Kidney capillary endothelial cell (primary cell): ENCODE measurements at regions not wholly inside any gene's neighbourhood (a gene's known extent, or its start where the extent isn't known, plus 50 kb on each side); places are given as distances from the start of the nearest gene placed in this dataset.
A peak's percentile ranks its signal among the peaks of the same experiment; 100 is the strongest.
"Not testable (repeated sequence)": the region's sequence is repeated elsewhere in the genome, so short reads cannot be mapped to it uniquely, and the experiment has no call there.

Experiments used
- DNase-seq: peaks from one replicate; pipeline ENCODE4 v3.0.0-alpha.2; 2018; ENCODE audit warnings: low spot score

GRCh38 chr5:96319981-96320739 lies 112.9 kb downstream of the PCSK1 start:
- DNase-seq, result not testable (repeated sequence)

GRCh38 chr5:96318569-96319110 lies 114.4 kb downstream of the PCSK1 start:
- DNase-seq, result no peak

- no peak for DNase-seq
Measured at GRCh38 chr5:96317945-96318344, 115.1 kb downstream of the PCSK1 start.

GRCh38 chr5:96316487-96316886 lies 116.6 kb downstream of the PCSK1 start:
- no peak for DNase-seq

- no peak for DNase-seq
Measured at GRCh38 chr5:96316017-96316416, 117.0 kb downstream of the PCSK1 start.

- no peak for DNase-seq
Measured at GRCh38 chr5:96315431-96315830, 117.6 kb downstream of the PCSK1 start.

- DNase-seq, result no peak
Measured at GRCh38 chr5:96312383-96312782, 120.7 kb downstream of the PCSK1 start.

GRCh38 chr5:96307047-96307446 lies 126.0 kb downstream of the PCSK1 start:
- not testable (repeated sequence) for DNase-seq

- no peak for DNase-seq
Measured at GRCh38 chr5:96302174-96302738, 130.8 kb downstream of the PCSK1 start.

GRCh38 chr5:96300976-96301375 lies 132.1 kb downstream of the PCSK1 start:
- peak; percentile 35 for DNase-seq

GRCh38 chr5:96297867-96298266 lies 135.2 kb downstream of the PCSK1 start:
- DNase-seq, result no peak

GRCh38 chr5:96297290-96297689 lies 135.8 kb downstream of the PCSK1 start:
- no peak for DNase-seq

GRCh38 chr5:96294884-96295202 lies 138.2 kb downstream of the PCSK1 start:
- no peak for DNase-seq

GRCh38 chr5:96293966-96294883 lies 138.8 kb downstream of the PCSK1 start:
- DNase-seq, result no peak

GRCh38 chr5:96292582-96293247 lies 140.3 kb downstream of the PCSK1 start:
- DNase-seq, result no peak

- DNase-seq, result not testable (repeated sequence)
Measured at GRCh38 chr5:96289287-96289686, 143.8 kb downstream of the PCSK1 start.

- no peak for DNase-seq
Measured at GRCh38 chr5:96288845-96289185, 144.2 kb downstream of the PCSK1 start.

GRCh38 chr5:96288166-96288844 lies 144.7 kb downstream of the PCSK1 start:
- DNase-seq, result no peak

GRCh38 chr5:96287136-96287535 lies 145.9 kb downstream of the PCSK1 start:
- DNase-seq, result no peak

GRCh38 chr5:96285823-96286222 lies 147.2 kb downstream of the PCSK1 start:
- no peak for DNase-seq

- DNase-seq, result no peak
Measured at GRCh38 chr5:96284727-96285389, 148.2 kb downstream of the PCSK1 start.
